HCT116 (cell line): ENCODE measurements at regions not wholly inside any gene's neighbourhood (a gene's known extent, or its start where the extent isn't known, plus 50 kb on each side); places are given as distances from the start of the nearest gene placed in this dataset.

ENCODE experiments used
- ATAC-seq: fragments of 200-7000 bp; cut with Tn5 transposase; 2 replicates; pipeline ENCODE4 v1.9.1; 2020; ENCODE audit warnings: mild to moderate bottlenecking, moderate library complexity
- BruUV-seq: library from RNA; stranded (reverse); fragments of 400-500 nt; replicated peaks from 2 replicates; lab custom pipeline; 2021; lab: Mats Ljungman, UMichigan
- CTCF ChIA-PET: fragments of 300-600 bp; sonication (Branson Sonifier 250); formaldehyde crosslinking; loops from one replicate; lab custom pipeline; 2021; ENCODE audit warnings: antibody characterized with exemption; lab: Charles Lee
- POLR2A ChIA-PET: fragments of 300-600, 350-600 bp; sonication (Branson Sonifier 250); formaldehyde crosslinking; loops from one replicate; lab custom pipeline; 2021; ENCODE audit warnings: antibody characterized with exemption; lab: Charles Lee
- RAD21 ChIA-PET, 2 experiments: fragments of 300-600 bp; sonication (Branson Sonifier 250); formaldehyde crosslinking; loops; one replicate each; lab custom pipeline; 2023; ENCODE audit warnings: low total read pairs in 2 of 2; ENCODE audit not compliant: uncharacterized antibody in 2 of 2, unreplicated experiment in 2 of 2, low non-redundant PET in 1 of 2; lab: Charles Lee
- DNase-seq: peaks from one replicate; pipeline ENCODE4 v3.0.0-alpha.2; 2010; ENCODE audit warnings: low read depth, low spot score
- H2AFZ ChIP-seq: fragments of 200-600 bp; shearing (Covaris generic), sonication (generic); 2 replicates; pipeline ENCODE4 v1.6.1; 2017; ENCODE audit warnings: low read depth, mixed run types, mixed read lengths, antibody characterized with exemption, low read length; ENCODE audit not compliant: poor library complexity, severe bottlenecking
- H3K27ac ChIP-seq: 2 replicates; pipeline ENCODE4 v1.5.1; 2012; ENCODE audit warnings: low read depth, low read length
- H3K27me3 ChIP-seq: fragments of 200-600 bp; sonication (generic); 2 replicates; pipeline ENCODE4 v1.6.1; 2016; ENCODE audit warnings: mixed run types, low read length, mixed read lengths; ENCODE audit not compliant: insufficient read depth
- H3K36me3 ChIP-seq, 2 experiments: fragments of 200-500 bp in 1 of 2; fragments of 200-600 bp in 1 of 2; sonication (Bioruptor generic) in 1 of 2; sonication (generic) in 1 of 2; 2 replicates each; pipeline versions ENCODE4 v1.5.1 to v1.6.1; 2014 to 2016; ENCODE audit warnings: low read length in 2 of 2, inconsistent platforms in 1 of 2, mixed read lengths in 1 of 2, mixed run types in 1 of 2; ENCODE audit not compliant: insufficient read depth in 2 of 2, control insufficient read depth in 1 of 2
- H3K4me1 ChIP-seq, 2 experiments: fragments of 200-600 bp in 1 of 2; sonication (generic) in 1 of 2; 2 replicates each; pipeline versions ENCODE4 v1.5.1 to v1.6.1; 2012 to 2017; ENCODE audit warnings: low read length in 2 of 2, inconsistent platforms in 1 of 2, mild to moderate bottlenecking in 1 of 2, mixed read lengths in 1 of 2, mixed run types in 1 of 2, moderate library complexity in 1 of 2; ENCODE audit not compliant: insufficient read depth in 2 of 2, control insufficient read depth in 1 of 2
- H3K4me2 ChIP-seq: fragments of 200-600 bp; sonication (generic); 2 replicates; pipeline ENCODE4 v1.6.1; 2017; ENCODE audit warnings: mixed run types, low read length, mixed read lengths
- H3K4me3 ChIP-seq, 2 experiments: fragments of 200-600 bp in 1 of 2; sonication (generic) in 1 of 2; replicated peaks in 1 of 2; 2 replicates each; pipeline ENCODE4 v1.5.1; 2011 to 2016; ENCODE audit warnings: low read length in 2 of 2, control low read depth in 1 of 2, low read depth in 1 of 2, mild to moderate bottlenecking in 1 of 2, mixed read lengths in 1 of 2, mixed run types in 1 of 2
- H3K79me2 ChIP-seq: fragments of 200-600 bp; sonication (generic); 2 replicates; pipeline ENCODE4 v1.6.1; 2017; ENCODE audit warnings: mild to moderate bottlenecking, mixed run types, low read length, moderate library complexity, mixed read lengths; ENCODE audit not compliant: insufficient read depth
- H3K9ac ChIP-seq: fragments of 200-600 bp; sonication (generic); 2 replicates; pipeline ENCODE4 v1.6.1; 2016; ENCODE audit warnings: low read length, mixed read lengths
- H3K9me2 ChIP-seq: fragments of 200-600 bp; sonication (generic), shearing (Covaris generic); 2 replicates; pipeline ENCODE4 v1.6.1; 2017; ENCODE audit warnings: mixed run types, mild to moderate bottlenecking, moderate library complexity; ENCODE audit not compliant: insufficient read depth
- H3K9me3 ChIP-seq, 2 experiments: fragments of 200-500 bp in 1 of 2; fragments of 200-600 bp in 1 of 2; sonication (Bioruptor generic) in 1 of 2; sonication (generic) in 1 of 2; 2 replicates each; pipeline ENCODE4 v1.6.1; 2014 to 2017; ENCODE audit warnings: low read length in 2 of 2, mixed read lengths in 2 of 2, inconsistent platforms in 1 of 2, low read depth in 1 of 2, mild to moderate bottlenecking in 1 of 2, mixed run types in 1 of 2, moderate library complexity in 1 of 2; ENCODE audit not compliant: control insufficient read depth in 1 of 2, insufficient read depth in 1 of 2
- H4K20me1 ChIP-seq: fragments of 200-600 bp; sonication (generic), shearing (Covaris generic); 2 replicates; pipeline ENCODE4 v1.6.1; 2017; ENCODE audit warnings: mixed run types, mild to moderate bottlenecking, moderate library complexity; ENCODE audit not compliant: insufficient read depth
- ATF3 ChIP-seq: IDR thresholded peaks from 2 replicates; pipeline ENCODE4 v1.6.1; 2012
- CEBPB ChIP-seq: IDR thresholded peaks from 2 replicates; pipeline ENCODE4 v1.6.1; 2012; ENCODE audit warnings: low read depth
- ELF1 ChIP-seq: IDR thresholded peaks from 2 replicates; pipeline ENCODE4 v1.6.1; 2012; ENCODE audit warnings: low read depth, borderline replicate concordance
- FOSL1 ChIP-seq: IDR thresholded peaks from 2 replicates; pipeline ENCODE4 v1.6.1; 2012; ENCODE audit warnings: low read depth
- JUND ChIP-seq: IDR thresholded peaks from 2 replicates; pipeline ENCODE4 v1.6.1; 2012
- POLR2AphosphoS5 ChIP-seq: IDR thresholded peaks from 2 replicates; pipeline ENCODE4 v1.6.1; 2011; ENCODE audit warnings: mild to moderate bottlenecking, low read depth, low read length, moderate library complexity
- TCF7L2 ChIP-seq: IDR thresholded peaks from 2 replicates; pipeline ENCODE4 v1.7.0; 2011; ENCODE audit warnings: borderline replicate concordance, inconsistent platforms; ENCODE audit not compliant: insufficient read depth, insufficient read length; ENCODE audit errors: extremely low read depth
- intact Hi-C: fragments of 100-400 bp; cut with micrococcal nuclease; formaldehyde crosslinking; loops from 2 replicates; pipeline ENCODE4 v1.10.0; 2022
- TF ChIP-seq, protein P1 (sequence below), 3 experiments: fragments of 200-600 bp in 1 of 3; sonication (generic) in 1 of 3; IDR thresholded peaks in 2 of 3; conservative IDR thresholded peaks in 1 of 3; 2 replicates each; pipeline ENCODE4 v1.5.1; 2012 to 2017; ENCODE audit warnings: low read depth in 2 of 3, low read length in 2 of 3, antibody characterized with exemption in 1 of 3, borderline replicate concordance in 1 of 3, control low read depth in 1 of 3, mild to moderate bottlenecking in 1 of 3, mixed read lengths in 1 of 3, mixed run types in 1 of 3, moderate library complexity in 1 of 3; ENCODE audit not compliant: insufficient read depth in 1 of 3

DNA sequence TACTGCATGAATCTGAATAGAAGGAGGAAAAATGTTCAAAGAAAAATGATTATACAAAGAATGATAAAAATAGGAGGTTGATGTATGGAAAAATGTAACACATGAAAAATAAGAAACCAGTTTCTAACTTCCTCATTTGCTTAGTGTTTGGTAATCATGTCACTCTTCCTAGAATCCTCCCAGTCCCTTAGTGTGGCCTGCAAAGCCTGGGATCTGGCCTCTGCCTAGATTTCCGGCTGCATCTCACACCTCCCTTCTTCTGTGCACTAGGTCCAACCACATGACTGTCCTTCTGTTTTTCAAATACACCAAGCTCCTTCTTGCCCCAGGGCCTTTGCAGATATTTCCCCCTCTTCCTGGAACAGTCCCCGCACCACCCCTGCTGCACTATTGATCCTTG is 76.8 kb upstream of the RBMS1 start:
- Histone ChIP-seq H3K27ac (no peak overlapping the region), H3K9me3 (no peaks in the 10 kb centered on the region), H4K20me1 (no peaks in the 10 kb centered on the region), H3K4me3 (no peak overlapping the region), H3K79me2 (no peaks in the 10 kb centered on the region), H3K9ac (no peak overlapping the region), H3K9me2 (no peaks in the 10 kb centered on the region), H3K4me1 (peaks cover 0 to 9% of the 10 kb centered on the region in 2 experiments; a peak in 1 of 4 replicates), H3K27me3 (no peaks in the 10 kb centered on the region), H3K4me2 (no peak overlapping the region), H3K36me3 (no peaks in the 10 kb centered on the region), H2AFZ (no peak overlapping the region)
- POLR2A ChIA-PET: no interaction called here
- ATAC-seq: no peak
- BruUV-seq: no TSS peak
- RAD21 ChIA-PET: no interaction called here
- CTCF ChIA-PET: no interaction called here
- intact Hi-C loops: no loop called here
- TF ChIP-seq ELF1 (no peak), POLR2AphosphoS5 (no peak), CEBPB (no peak), ATF3 (no peak), JUND (no peak)
- TF ChIP-seq, protein P1, sequence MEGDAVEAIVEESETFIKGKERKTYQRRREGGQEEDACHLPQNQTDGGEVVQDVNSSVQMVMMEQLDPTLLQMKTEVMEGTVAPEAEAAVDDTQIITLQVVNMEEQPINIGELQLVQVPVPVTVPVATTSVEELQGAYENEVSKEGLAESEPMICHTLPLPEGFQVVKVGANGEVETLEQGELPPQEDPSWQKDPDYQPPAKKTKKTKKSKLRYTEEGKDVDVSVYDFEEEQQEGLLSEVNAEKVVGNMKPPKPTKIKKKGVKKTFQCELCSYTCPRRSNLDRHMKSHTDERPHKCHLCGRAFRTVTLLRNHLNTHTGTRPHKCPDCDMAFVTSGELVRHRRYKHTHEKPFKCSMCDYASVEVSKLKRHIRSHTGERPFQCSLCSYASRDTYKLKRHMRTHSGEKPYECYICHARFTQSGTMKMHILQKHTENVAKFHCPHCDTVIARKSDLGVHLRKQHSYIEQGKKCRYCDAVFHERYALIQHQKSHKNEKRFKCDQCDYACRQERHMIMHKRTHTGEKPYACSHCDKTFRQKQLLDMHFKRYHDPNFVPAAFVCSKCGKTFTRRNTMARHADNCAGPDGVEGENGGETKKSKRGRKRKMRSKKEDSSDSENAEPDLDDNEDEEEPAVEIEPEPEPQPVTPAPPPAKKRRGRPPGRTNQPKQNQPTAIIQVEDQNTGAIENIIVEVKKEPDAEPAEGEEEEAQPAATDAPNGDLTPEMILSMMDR (IDR thresholded peaks at IDR 0.05 in 2 of 3, conservative IDR thresholded peaks at IDR 0.05 in 1 of 3; ENCODE audit: borderline replicate concordance in 1 of 3, insufficient read depth in 1 of 3, low read depth in 2 of 3, low read length in 2 of 3): no peak
- no peak for DNase-seq

- ChIA-PET CTCF (no interaction called here), RAD21 (no interaction called here), POLR2A (no interaction called here)
- DNase-seq (no peak), ATAC-seq (peak; percentile 55; the same call in 1 of the 2 replicates)
- no TSS peak for BruUV-seq
- no peak overlapping the region for H3K4me3 ChIP-seq
- H4K20me1 ChIP-seq: no peaks in the 10 kb centered on the region
- H3K36me3 ChIP-seq: no peaks in the 10 kb centered on the region
- H3K79me2 ChIP-seq: no peaks in the 10 kb centered on the region
- intact Hi-C loops: no loop called here
- H3K4me1 ChIP-seq: peaks cover 0 to 9% of the 10 kb centered on the region in 2 experiments; a peak in 1 of 4 replicates
- no peaks in the 10 kb centered on the region for H3K9me3 ChIP-seq
- TF ChIP-seq TCF7L2 (no peak), FOSL1 (peak; percentile 12; the same call in 1 of the 2 replicates), CEBPB (no peak), POLR2AphosphoS5 (no peak)
- no peak overlapping the region for H3K4me2 ChIP-seq
- no peak overlapping the region for H2AFZ ChIP-seq
- no peaks in the 10 kb centered on the region for H3K27me3 ChIP-seq
- H3K27ac ChIP-seq: no peak overlapping the region
- no peaks in the 10 kb centered on the region for H3K9me2 ChIP-seq
- no peak overlapping the region for H3K9ac ChIP-seq
Measured at GRCh38 chr2:160574468-160575140, 81.0 kb upstream of the RBMS1 start.
